Lung (tissue), 11 donors: ENCODE measurements at regions not wholly inside any gene's neighbourhood (a gene's known extent, or its start where the extent isn't known, plus 50 kb on each side); places are given as distances from the start of the nearest gene placed in this dataset.
A peak's percentile ranks its signal among the peaks of the same experiment; 100 is the strongest.
"Not testable (repeated sequence)": the region's sequence is repeated elsewhere in the genome, so short reads cannot be mapped to it uniquely, and the experiment has no call there.

Source experiments
- ATAC-seq: fragments of 200-7000 bp; cut with Tn5 transposase; one replicate; pipeline ENCODE4 v1.9.1; 2020; ENCODE audit warnings: moderate number of reproducible peaks; ENCODE audit not compliant: insufficient read depth, low FRiP score
- DNase-seq, 3 donors: peaks; one replicate each; pipeline ENCODE4 v3.0.0-alpha.2; 2013 to 2017
- H3K27ac ChIP-seq, 2 donors: one replicate each; pipeline ENCODE4 v1.5.1; 2013; ENCODE audit warnings: mild to moderate bottlenecking in 2 of 2, moderate library complexity in 2 of 2, control low read depth in 1 of 2, inconsistent platforms in 1 of 2, low read depth in 1 of 2, low read length in 1 of 2
- H3K27me3 ChIP-seq, 3 donors: one replicate each; pipeline ENCODE4 v1.5.1; 2013; ENCODE audit warnings: low read length in 2 of 3; ENCODE audit not compliant: control insufficient read depth in 3 of 3, insufficient read depth in 3 of 3
- H3K36me3 ChIP-seq, 4 donors: one replicate each; pipeline ENCODE4 v1.5.1; 2013; ENCODE audit warnings: low read length in 4 of 4, mild to moderate bottlenecking in 1 of 4, moderate library complexity in 1 of 4; ENCODE audit not compliant: control insufficient read depth in 4 of 4, insufficient read depth in 4 of 4
- H3K4me1 ChIP-seq, 5 donors: one replicate each; pipeline ENCODE4 v1.5.1; 2013; ENCODE audit warnings: low read length in 5 of 5, mild to moderate bottlenecking in 2 of 5, moderate library complexity in 1 of 5; ENCODE audit not compliant: control insufficient read depth in 5 of 5, insufficient read depth in 5 of 5
- H3K4me3 ChIP-seq: one replicate; pipeline ENCODE4 v1.5.1; 2013; ENCODE audit warnings: mild to moderate bottlenecking, control low read depth, moderate library complexity
- H3K9ac ChIP-seq, 2 donors: one replicate each; pipeline ENCODE4 v1.5.1; 2013; ENCODE audit warnings: low read length in 2 of 2, control low read depth in 1 of 2; ENCODE audit not compliant: insufficient read depth in 1 of 2
- H3K9me3 ChIP-seq, 4 donors: one replicate each; pipeline ENCODE4 v1.5.1; 2013; ENCODE audit warnings: low read length in 3 of 4, mild to moderate bottlenecking in 1 of 4, moderate library complexity in 1 of 4; ENCODE audit not compliant: control insufficient read depth in 4 of 4, insufficient read depth in 3 of 4
- CTCF ChIP-seq: IDR thresholded peaks from 2 replicates; pipeline ENCODE4 v1.5.1; 2012; ENCODE audit warnings: mild to moderate bottlenecking; ENCODE audit errors: control extremely low read depth, extremely low read depth
- WGBS, 2 donors: extraction: QIAGEN DNeasy Blood & Tissue Kit; methylation state at CpG; one replicate each; pipeline ENCODE4 v1.1.7; 2013; 5-methylcytosine and 5-hydroxymethylcytosine counted together
- donor health status: control.
- donor health status: control.
- donor health status: Bipolar disorder and iron deficiency.
- donor health status: healthy.
- donor health status: DM: yes; HTN: yes; CAD: no.

- no peak overlapping the region for H3K27ac ChIP-seq
- WGBS, 2 donors = 72 to 89% methylated on average over 9 of the region's 9 CpGs
- H3K27me3 ChIP-seq = no peaks in the 10 kb centered on the region
- H3K9ac ChIP-seq = no peak overlapping the region
- H3K9me3 ChIP-seq = peaks cover 0 to 2% (median 0%) of the 10 kb centered on the region in 4 donors
- no peaks in the 10 kb centered on the region for H3K36me3 ChIP-seq
- H3K4me3 ChIP-seq = no peak overlapping the region
- TF ChIP-seq CTCF = no peak
- H3K4me1 ChIP-seq = peaks cover 0 to 19% (median 0%) of the 10 kb centered on the region in 5 donors
- ATAC-seq = no peak
- no peak for DNase-seq
Observed at GRCh38 chr17:13099926-13100325, 82.1 kb upstream of the ELAC2 start.

GRCh38 chr17:13099089-13099735, 81.4 kb upstream of the ELAC2 start:
- Histone ChIP-seq H3K27me3 (no peaks in the 10 kb centered on the region), H3K4me1 (peaks cover 0 to 19% (median 0%) of the 10 kb centered on the region in 5 donors), H3K9me3 (peaks cover 0 to 2% (median 0%) of the 10 kb centered on the region in 4 donors), H3K27ac (no peak overlapping the region), H3K4me3 (no peak overlapping the region), H3K9ac (no peak overlapping the region), H3K36me3 (no peaks in the 10 kb centered on the region)
- ATAC-seq (no peak), DNase-seq (peak in 2 of 3 donors; percentile 24 to 51)
- TF ChIP-seq CTCF = no peak
- WGBS, 2 donors = 66 to 77% methylated on average over 10 of the region's 10 CpGs

GRCh38 chr17:13096291-13096690, 78.5 kb upstream of the ELAC2 start:
- Histone ChIP-seq H3K27ac (no peak overlapping the region), H3K9me3 (peaks cover 0 to 2% (median 0%) of the 10 kb centered on the region in 4 donors), H3K36me3 (no peaks in the 10 kb centered on the region), H3K4me3 (no peak overlapping the region), H3K27me3 (no peaks in the 10 kb centered on the region), H3K4me1 (peaks cover 0 to 19% (median 0%) of the 10 kb centered on the region in 5 donors), H3K9ac (no peak overlapping the region)
- TF ChIP-seq CTCF = no peak
- 56 to 74% methylated on average over 3 of the region's 3 CpGs for WGBS, 2 donors
- ATAC-seq = no peak
- peak in 2 of 3 donors; percentile 55 to 67 for DNase-seq

GRCh38 chr17:13092010-13092409, 74.2 kb upstream of the ELAC2 start:
- not testable (repeated sequence) for H3K27me3 ChIP-seq, H3K9ac ChIP-seq, ATAC-seq, H3K27ac ChIP-seq, H3K9me3 ChIP-seq, DNase-seq, H3K36me3 ChIP-seq, H3K4me3 ChIP-seq
- peaks cover 0 to 12% (median 0%) of the 10 kb centered on the region in 5 donors for H3K4me1 ChIP-seq
- WGBS, 2 donors = 82 to 92% methylated on average over 5 of the region's 5 CpGs
